ENCODE measurements at regions not wholly inside any gene's neighbourhood (a gene's known extent, or its start where the extent isn't known, plus 50 kb on each side); places are given as distances from the start of the nearest gene placed in this dataset.
"Not testable (repeated sequence)": the region's sequence is repeated elsewhere in the genome, so short reads cannot be mapped to it uniquely, and the experiment has no call there.

- peak; percentile 13 for DNase-seq (ENCODE audit: low read depth)
These were observed 86.6 kb downstream of the C5orf15 start for GRCh38 chr5:133881576-133882388.

GRCh38 chr5:133878236-133878555 lies 90.2 kb downstream of the C5orf15 start:
- DNase-seq (ENCODE audit: low read depth): no peak

GRCh38 chr5:133877351-133878235 lies 90.8 kb downstream of the C5orf15 start:
- no peak for DNase-seq (ENCODE audit: low read depth)

GRCh38 chr5:133876266-133876665 lies 92.2 kb downstream of the C5orf15 start:
- no peak for DNase-seq (ENCODE audit: low read depth)

GRCh38 chr5:133875179-133875578 lies 93.2 kb downstream of the C5orf15 start:
- no peak for DNase-seq (ENCODE audit: low read depth)

- DNase-seq (ENCODE audit: low read depth): no peak
These were observed 95.0 kb downstream of the C5orf15 start for GRCh38 chr5:133873449-133873848.

GRCh38 chr5:133870661-133871060 lies 97.8 kb downstream of the C5orf15 start:
- peak; percentile 58 for DNase-seq (ENCODE audit: low read depth)

GRCh38 chr5:133869519-133870335 lies 98.7 kb downstream of the C5orf15 start:
- no peak for DNase-seq (ENCODE audit: low read depth)

- DNase-seq (ENCODE audit: low read depth): peak; percentile 83
These were observed 99.4 kb downstream of the C5orf15 start for GRCh38 chr5:133868946-133869518.

- DNase-seq (ENCODE audit: low read depth): no peak
These were observed 100.4 kb downstream of the C5orf15 start for GRCh38 chr5:133867851-133868545.

- DNase-seq (ENCODE audit: low read depth): no peak
These were observed 101.1 kb downstream of the C5orf15 start for GRCh38 chr5:133867341-133867740.

- DNase-seq (ENCODE audit: low read depth): no peak
These were observed 101.6 kb downstream of the C5orf15 start for GRCh38 chr5:133866903-133867245.

GRCh38 chr5:133866160-133866902 lies 102.1 kb downstream of the C5orf15 start:
- DNase-seq (ENCODE audit: low read depth): no peak

GRCh38 chr5:133865113-133865512 lies 103.3 kb downstream of the C5orf15 start:
- DNase-seq (ENCODE audit: low read depth): no peak

- DNase-seq (ENCODE audit: low read depth): no peak
These were observed 103.7 kb downstream of the C5orf15 start for GRCh38 chr5:133864711-133865110.

- DNase-seq (ENCODE audit: low read depth): no peak
These were observed 104.4 kb downstream of the C5orf15 start for GRCh38 chr5:133863857-133864585.

GRCh38 chr5:133861161-133861737 lies 107.2 kb downstream of the C5orf15 start:
- no peak for DNase-seq (ENCODE audit: low read depth)

GRCh38 chr5:133859073-133859472 lies 109.4 kb downstream of the C5orf15 start:
- DNase-seq (ENCODE audit: low read depth): no peak

- DNase-seq (ENCODE audit: low read depth): not testable (repeated sequence)
These were observed 110.7 kb downstream of the C5orf15 start for GRCh38 chr5:133857595-133858313.
